Amniotic stem cell (primary cell): ENCODE measurements at regions not wholly inside any gene's neighbourhood (a gene's known extent, or its start where the extent isn't known, plus 50 kb on each side); places are given as distances from the start of the nearest gene placed in this dataset.

Experiments used
- DNase-seq: peaks from one replicate; lab custom pipeline; 2025; lab: John Stamatoyannopoulos, UW

DNA sequence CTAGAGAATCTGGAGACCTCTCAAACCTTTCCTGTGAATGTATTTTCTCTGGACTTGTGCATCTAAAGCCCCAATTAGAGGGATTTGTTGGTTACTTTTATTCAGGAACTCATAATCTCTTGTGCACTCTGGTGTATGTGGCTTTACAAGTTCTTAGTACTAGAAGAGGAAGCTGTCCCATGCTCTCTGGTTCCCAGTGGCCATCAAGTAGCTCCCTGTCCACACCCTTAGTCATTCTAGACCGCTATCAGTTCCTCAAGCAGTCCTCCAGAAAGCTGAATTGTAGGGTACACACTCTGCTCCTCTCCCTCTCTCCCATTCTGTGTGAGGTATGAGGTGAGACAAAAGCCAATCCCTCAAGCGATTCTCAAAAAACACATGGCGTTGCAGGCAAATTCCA is 470.3 kb downstream of the PTPRC start:
- no peak for DNase-seq

DNA sequence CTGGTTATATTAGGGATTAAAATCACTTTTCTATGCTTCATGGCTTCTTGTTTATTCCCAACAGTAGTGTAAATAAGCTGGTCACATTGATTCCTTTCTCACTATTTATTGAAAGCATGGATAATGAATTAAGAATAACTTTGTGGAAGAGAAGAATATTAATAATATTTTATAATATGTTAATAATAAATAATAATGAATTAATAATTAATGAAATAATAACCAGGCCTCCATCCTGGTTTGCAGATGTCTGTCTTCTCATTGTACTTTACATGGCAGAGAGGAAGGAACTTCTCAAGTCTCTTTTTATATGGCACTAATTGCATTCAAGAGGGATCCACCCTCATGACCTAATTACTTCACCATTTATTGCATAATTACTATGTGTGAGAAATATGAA is 473.5 kb downstream of the PTPRC start:
- DNase-seq = no peak

DNA sequence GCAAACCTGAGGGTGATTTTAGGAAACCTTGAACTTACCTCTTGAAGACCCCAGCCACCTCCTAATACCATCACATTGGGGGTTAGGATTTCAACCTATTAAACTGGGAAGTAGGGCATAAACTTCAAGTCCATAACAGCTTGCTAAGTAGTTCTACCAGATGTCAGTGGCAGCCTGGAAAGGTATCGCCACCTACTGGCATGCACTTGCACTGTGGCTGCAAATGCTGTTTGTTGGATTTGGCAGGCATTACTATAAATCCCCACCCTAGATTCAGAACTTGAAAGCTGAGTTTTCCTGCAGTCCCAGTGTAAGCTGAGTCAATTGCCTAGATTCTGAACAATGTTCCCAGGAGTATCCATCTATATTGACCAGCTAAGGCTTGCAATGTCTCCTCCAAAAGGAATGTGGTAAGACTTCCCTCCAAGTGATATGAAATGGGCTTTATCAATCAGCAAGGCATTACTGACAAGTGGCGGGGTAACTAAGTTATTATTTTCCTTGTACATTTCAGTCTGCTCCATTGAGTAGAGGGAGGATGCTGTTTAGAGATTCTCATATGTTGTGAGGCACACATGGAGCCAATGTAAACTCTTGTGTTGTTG is 474.5 kb downstream of the PTPRC start:
- no peak for DNase-seq

DNA sequence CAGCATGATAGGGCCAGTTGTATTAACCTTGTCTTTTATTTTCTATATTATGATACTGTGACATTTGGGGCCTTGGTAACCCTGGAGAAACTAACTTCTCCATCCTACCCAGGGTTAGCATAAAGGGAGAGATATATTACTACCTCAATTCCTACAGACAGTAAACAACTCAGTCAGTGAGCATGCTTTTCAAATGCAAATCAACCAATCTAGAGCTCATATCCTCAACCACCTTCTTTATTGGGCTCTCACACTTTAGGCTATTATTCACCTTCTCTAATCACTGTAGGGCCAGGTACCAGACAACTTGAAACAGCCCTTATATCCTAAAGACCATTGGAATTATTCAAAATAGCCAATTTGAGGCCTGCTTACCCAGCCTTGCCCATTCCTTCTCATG is 477.6 kb downstream of the PTPRC start:
- no peak for DNase-seq

DNA sequence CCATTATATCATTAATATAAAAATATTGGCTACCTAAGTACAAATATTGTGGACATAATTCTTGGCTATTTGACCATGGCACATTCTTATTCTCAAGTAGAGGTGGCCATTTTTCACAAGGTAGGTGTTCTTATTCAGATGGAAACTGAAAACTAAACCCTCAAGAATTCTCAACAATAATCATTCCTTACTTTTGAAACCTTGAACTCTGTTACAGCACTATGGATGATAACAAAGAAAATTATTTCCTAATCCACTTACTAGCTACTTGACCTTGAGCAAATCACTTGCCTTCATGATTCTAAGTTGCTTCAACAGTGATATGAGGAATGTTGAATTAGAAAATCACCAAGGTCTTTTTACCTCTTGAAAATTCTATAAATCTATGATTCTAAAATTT is 482.2 kb downstream of the PTPRC start:
- DNase-seq = no peak

DNA sequence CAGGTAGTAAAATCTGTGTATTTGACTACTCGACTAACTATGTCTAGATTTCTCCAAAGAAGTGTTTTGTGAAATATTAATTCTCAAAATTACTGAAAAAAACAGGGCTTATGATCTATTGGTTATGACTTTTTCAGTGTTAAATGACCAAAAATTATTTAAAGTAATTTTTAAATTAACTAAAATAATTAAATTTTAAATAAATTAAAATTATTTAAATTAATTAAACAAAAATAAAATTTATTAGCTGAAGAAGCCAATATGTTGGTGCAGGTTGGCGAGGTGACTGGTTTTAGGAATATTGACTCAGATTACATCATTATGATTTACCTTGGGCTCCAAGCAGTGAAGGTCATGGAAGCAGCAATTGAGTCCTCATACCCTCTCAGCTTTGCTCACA is 483.2 kb downstream of the PTPRC start:
- DNase-seq = no peak

DNA sequence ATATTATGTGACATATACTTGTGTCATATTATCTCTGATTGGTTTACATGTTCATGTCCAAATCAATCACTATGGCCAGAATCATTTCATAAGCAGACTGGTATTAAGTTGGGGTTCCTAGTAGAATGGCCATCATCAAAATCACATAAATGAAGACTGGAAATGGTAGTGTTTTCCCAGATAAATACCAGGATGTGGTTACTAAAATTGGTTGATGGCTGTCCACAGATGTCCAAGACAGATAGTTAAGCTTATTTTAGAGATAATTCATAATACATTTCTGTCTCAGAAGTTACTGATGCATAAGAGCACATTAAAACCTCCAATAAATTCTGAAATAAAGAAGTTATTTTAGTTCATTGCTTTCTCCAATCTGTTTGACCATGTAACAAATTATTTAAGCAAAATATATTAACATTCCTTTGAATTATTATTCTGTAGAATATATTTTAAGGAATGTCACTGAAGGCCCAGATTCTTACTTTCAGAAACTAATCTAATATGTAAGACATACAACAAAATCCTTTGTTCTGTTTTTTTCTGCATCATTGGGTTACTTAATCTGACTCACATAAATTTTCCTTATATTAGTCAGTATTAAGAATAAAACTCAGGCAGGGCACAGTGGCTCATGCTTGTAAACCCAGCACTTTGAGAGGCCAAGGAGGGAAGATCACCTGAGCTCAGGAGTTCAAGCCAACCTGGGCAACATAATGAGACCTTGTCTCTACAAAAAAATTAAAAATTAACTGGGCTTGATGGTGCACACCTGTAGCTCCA is 483.9 kb downstream of the PTPRC start:
- no peak for DNase-seq

DNA sequence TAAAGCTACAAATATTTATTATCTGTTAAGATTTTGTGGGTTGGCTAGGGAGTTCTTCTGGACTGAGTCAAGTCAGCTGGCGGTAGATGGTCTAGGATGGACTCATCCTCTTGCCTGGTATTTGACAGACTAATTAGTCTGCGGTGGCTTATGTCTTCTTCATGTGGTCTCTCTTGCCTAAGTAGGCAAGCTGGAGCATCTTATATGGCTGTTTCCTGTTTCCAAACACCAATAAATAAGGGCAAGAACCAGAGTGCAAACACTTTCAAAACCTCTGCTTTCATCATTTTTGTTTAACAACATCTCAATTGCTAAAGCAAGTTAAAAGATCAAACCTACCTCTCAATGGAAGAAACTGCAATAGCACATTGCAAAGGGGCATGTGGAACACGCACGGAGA is 484.8 kb downstream of the PTPRC start:
- no peak for DNase-seq

DNA sequence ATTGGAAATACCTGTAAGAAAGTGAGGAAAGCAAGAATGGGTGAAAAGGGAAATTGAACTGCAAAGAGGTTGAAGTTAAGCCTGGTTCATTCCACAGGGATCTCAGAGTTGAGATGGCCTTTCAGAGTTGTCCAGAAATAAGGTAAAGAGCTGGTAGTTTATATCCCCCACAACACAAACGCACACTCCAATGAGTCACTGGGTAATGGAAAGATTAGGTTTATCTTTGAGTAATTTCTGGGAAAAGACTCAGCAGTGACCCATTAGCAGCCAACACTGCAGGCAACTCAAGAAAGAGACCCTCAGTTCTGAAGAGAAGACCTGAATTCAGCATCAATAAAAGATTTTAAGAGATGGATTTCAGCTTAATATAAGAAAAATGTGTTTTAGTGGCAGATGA is 485.5 kb downstream of the PTPRC start:
- no peak for DNase-seq

DNA sequence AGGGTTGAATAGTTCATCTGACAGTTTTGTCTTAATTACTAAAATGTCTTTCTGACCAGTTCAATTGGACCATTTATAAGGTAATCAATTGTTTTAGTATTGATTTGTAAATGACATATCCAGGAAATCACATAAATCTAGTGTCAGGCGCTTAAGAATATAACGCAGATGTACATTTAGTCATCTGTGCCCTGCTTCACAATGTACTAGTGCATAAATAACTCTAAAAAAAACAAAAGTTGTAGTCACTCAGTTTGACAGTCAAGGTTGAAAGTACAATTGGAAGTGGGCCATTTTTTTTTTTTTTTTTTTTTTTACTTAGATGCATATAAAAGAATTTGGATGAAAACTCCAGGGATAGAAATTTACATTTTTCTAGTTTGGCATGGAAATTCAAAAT is 490.4 kb downstream of the PTPRC start:
- DNase-seq = no peak

DNA sequence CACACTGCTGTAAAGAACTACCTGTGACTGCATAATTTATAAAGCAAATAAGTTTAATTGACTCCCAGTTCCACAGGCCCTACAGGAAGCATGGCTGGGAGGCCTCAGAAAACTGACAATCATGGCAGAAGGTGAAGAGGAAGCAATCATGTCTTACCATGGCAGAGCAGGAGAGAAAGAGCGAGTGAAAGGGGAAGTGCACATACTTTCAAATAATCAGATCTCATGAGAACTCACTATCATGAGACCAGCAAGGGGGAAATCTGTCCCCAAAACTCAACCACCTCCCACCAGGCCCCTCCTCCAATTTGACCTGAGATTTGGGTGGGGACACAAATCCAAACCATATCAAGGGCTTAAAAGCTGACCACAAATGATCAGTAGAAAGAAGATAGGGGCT is 493.2 kb downstream of the PTPRC start:
- no peak for DNase-seq

DNA sequence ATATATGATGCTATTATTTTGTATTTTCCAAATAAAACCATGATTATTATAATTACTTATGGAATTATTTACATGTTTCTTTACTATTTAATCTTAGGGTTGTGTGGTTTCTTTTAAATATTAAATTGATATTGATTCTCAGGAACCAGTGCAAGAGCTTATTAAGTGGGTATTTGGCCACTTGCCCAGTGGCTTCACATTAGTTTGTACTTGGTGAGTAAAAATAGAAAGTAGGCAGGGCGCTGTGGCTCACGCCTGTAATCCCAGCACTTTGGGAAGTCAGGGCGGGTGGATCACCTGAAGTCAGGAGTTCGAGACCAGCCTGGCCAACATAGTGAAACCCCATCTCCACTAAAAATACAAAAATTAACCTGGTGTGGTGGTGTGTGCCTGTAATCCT is 497.1 kb downstream of the PTPRC start:
- DNase-seq = no peak

DNA sequence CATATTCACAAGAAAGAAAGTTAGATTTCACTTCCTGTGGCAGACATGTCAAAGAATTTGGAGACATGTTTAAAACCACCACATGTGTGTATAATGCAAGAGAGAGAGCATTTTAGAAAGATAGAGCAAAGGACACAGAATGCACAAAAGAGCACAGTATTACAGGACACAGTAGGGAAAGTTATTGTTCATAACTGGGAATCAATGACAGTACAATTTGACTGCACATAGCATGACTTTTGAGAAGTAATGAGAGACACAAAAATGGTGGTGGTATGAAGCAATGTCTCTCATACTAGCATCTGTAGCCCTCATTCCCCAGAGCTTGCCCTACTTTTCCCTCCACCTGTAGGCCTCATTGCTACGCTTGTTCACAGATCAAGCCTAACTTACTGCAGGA is 499.2 kb downstream of the PTPRC start:
- DNase-seq = no peak

DNA sequence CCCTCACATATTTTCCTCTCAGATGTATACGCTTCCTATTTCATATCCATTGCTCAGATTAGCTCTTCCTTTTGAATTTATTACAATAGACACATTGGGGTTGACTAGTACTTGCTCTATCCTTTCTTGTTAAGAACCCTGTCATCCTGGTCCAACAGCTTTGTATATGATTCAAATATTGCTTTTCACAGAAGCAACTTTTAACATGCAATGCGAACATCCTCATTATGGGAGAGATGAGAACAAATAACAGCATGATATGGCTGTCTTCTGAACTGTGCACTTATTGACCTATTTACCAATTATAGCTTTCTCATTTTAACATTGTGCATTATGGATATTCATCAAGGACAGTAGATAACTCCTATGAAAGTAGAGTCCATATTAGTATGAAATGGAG is 510.8 kb downstream of the PTPRC start:
- no peak for DNase-seq

DNA sequence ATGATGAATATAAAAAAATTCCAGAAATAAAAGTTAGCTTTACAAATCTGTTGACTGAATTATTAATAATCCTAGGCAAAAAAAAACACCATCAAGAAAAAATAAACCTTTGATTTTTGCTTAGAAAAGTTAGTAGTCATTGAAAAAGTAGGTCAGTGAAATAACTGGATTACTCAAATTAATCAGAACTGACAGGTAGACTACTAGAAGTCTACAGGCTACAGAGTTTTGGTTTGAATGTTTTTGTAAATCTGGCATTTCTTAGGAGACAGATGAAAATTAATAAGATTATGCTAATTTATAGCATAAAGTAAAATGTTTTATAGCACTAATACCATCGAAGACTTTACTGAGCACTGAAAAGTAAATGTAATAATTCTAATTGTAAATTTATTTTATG is 511.9 kb downstream of the PTPRC start:
- no peak for DNase-seq

DNA sequence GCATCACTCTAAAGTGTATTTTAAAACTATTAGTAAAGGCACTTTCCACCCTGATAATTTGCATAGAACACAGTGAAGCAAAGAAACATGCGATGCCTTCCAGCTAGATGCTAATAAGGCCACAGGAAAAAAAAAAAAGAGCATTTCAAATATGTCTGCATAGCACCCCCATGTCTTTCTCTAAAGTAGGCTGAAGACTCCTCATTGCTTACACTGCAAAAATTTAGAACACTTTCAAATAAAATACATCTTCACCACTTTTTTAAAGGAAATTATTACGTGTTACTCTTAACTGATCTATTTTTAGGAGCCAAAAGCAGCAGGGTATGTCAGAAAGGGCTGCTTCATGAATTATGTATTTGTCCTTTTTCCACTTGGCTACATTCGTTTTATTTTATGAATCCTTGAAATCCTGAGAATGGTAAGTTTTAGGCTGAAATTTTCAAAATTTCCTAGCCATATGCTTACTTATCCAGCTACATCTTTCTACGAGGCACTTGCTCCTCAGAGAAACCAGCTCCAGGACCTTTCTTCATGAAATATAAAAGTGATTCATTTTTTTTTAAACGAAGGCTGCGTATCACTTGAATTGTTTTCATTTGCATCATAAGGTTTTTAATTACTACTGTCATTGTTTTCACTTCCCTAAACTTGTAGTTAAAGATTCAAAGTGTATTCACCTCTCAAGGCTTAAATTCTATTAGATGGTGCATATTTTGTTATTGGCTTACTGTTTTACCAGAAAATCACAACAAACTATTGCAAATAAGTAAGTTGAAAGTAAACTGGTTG is 513.0 kb downstream of the PTPRC start:
- DNase-seq = no peak

DNA sequence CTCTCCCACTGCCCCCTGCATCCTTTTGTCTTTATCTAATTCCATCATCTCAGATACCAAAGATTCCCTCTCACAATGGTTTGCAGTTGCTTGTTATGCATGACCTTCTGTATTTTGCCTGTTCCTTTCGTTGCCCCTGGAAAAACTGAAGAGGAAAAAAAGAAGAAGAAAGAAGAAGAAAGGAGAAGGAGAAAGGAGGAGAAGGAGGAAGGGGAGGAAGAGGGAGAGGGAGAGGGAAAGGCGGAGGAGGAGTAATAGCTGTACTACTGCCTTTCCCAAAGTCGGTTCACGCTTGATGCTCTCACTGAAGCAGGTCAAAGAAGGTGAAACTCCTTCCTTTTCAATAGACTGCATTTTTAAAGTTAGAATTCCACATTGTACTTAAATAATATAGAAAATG is 513.8 kb downstream of the PTPRC start:
- DNase-seq = no peak

DNA sequence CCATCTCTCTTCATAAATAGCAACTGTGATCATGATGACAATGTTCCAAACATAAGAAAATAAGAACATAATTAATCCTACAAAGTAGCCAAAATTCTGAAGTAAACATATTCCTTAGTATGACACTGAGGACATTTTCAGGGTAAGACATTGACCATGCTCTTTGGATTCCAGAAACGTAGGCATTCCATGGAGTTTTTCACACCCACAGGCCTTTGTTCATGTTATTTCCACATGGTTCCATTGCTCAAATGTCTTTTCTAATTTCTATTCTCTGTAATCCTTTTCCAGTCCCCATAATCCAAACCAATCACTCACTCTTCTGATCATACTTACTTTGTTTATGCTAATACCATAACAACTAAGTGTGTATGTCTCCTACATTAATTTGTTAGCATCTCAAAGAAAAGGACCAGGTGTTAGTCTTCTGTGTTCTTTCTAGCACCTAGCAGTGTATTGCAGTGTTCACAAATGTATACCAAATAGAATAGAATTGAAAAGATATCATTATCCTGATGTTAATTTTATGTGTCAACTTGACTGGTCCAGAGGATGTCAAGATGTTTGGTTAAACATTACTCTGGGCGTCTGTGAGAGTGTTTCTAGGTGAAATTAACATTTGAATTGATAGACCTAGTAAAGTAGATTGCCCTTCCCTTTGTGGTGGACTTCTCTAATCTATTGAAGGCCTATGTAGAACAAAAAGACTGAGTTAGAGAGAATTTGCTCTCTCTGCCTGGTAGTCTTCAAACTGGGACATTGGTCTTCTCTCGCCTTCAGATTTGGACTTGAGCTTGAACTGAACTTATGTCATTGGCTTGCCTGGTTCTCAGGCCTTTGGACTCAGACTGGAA is 516.6 kb downstream of the PTPRC start:
- DNase-seq = no peak

DNA sequence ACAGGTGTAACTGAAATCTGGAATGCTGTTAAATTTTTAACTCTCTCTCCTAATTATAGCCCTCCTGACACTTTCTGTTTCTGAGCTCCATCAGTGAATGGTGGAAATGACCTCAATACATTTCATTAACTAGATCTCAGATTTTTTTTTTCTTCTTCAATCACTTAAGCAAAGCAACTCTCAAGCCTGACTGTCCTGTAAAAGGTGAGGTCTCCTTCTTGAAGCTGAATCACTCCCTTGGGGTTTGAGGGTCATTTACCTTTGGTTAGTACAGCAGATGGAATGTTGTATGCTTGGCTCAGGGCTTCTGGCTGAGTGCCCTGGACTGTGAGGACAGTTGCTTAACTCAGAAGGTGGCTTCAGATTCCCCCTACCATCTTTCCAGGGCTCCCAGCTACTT is 518.7 kb downstream of the PTPRC start:
- no peak for DNase-seq

DNA sequence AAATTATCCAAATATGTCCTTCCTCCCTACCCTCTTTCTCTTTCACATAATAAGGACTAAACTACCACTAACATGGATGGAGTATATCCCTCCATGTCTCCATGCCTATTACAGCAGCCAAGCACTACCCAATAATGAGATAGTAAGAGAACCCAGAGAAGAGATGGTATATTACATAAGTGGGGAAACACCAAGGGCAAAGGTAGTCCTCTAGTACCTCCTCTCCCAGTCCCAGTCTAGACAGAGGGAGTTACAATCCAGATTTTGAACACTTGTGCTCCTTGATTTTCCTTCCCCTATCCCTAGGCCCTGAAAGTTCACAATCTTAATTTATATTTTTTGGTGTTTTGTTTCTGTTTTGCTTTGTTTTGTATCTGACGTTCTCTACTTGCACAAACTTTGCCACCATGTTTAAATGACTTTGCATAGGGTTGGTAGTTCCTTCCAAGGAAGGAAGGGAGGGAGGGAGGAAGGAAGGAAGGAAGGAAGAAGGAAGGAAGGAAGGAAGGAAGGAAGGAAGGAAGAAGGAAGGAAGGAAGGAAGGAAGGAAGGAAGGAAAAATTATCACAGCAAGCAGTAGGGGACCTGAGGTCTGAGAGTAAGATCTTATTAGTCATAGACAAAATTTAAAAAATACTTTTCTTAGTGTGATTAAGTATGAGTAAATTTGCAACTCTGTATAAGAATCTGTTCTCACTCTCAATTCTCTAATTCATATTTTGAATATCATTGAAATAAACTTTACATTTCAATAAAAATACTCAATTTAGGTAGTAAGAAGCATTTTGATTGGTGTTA is 521.9 kb downstream of the PTPRC start:
- DNase-seq = no peak

DNA sequence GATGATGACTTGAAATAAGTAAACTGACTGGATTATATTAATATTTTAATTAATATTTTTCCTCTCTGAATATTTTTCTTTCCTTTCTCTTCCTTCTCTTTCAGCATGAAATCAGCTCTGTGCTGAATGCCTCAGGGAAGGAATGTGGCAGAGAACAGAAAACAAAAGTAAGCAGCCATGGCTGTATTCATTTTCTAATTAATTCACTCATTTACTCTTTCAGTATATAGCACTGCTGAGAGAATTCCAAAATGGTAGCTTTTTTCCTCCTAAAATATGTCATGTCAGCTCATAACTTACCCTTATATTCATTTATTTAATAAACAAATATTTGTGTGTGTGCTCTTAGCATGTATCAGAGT is 522.5 kb downstream of the PTPRC start:
- DNase-seq = no peak
